RWPE2 (cell line): ENCODE measurements at regions not wholly inside any gene's neighbourhood (a gene's known extent, or its start where the extent isn't known, plus 50 kb on each side); places are given as distances from the start of the nearest gene placed in this dataset.

Source experiments
- ATAC-seq: fragments of 200-7000 bp; cut with Tn5 transposase; 3 replicates; pipeline ENCODE4 v1.9.1; 2021; ENCODE audit warnings: low read depth
- DNase-seq: peaks from one replicate; pipeline ENCODE4 v3.0.0-alpha.2; 2020; ENCODE audit warnings: low spot score
- H3K27ac ChIP-seq: fragments of 450-650 bp; 2 replicates; pipeline ENCODE4 v1.5.1; 2017; ENCODE audit warnings: mild to moderate bottlenecking; ENCODE audit not compliant: poor library complexity, severe bottlenecking
- H3K27me3 ChIP-seq: fragments of 250-450 bp; sonication (Bioruptor Pico); 2 replicates; pipeline ENCODE4 v1.5.1; 2021; ENCODE audit warnings: mild to moderate bottlenecking, moderate library complexity; ENCODE audit not compliant: insufficient read depth, poor library complexity, severe bottlenecking
- H3K36me3 ChIP-seq: fragments of 250-450 bp; sonication (Bioruptor Pico); 2 replicates; pipeline ENCODE4 v1.5.1; 2020; ENCODE audit warnings: low read depth, mild to moderate bottlenecking, moderate library complexity
- H3K4me1 ChIP-seq: fragments of 250-450 bp; sonication (Bioruptor Pico); 2 replicates; pipeline ENCODE4 v1.5.1; 2021; ENCODE audit warnings: mild to moderate bottlenecking, moderate library complexity; ENCODE audit not compliant: insufficient read depth, poor library complexity, severe bottlenecking
- H3K4me3 ChIP-seq: fragments of 250-450 bp; sonication (Bioruptor Pico); 2 replicates; pipeline ENCODE4 v1.5.1; 2021; ENCODE audit warnings: mild to moderate bottlenecking, moderate library complexity; ENCODE audit not compliant: severe bottlenecking
- H3K9me3 ChIP-seq: fragments of 250-450 bp; sonication (Bioruptor Pico); 2 replicates; pipeline ENCODE4 v1.5.1; 2021; ENCODE audit warnings: mild to moderate bottlenecking, moderate library complexity; ENCODE audit not compliant: severe bottlenecking
- TF ChIP-seq, protein P1 (sequence below): fragments of 450-650 bp; IDR thresholded peaks from one replicate; pipeline ENCODE4 v1.5.1; 2017; ENCODE audit warnings: mild to moderate bottlenecking, moderate library complexity; ENCODE audit not compliant: poor library complexity, severe bottlenecking

DNA sequence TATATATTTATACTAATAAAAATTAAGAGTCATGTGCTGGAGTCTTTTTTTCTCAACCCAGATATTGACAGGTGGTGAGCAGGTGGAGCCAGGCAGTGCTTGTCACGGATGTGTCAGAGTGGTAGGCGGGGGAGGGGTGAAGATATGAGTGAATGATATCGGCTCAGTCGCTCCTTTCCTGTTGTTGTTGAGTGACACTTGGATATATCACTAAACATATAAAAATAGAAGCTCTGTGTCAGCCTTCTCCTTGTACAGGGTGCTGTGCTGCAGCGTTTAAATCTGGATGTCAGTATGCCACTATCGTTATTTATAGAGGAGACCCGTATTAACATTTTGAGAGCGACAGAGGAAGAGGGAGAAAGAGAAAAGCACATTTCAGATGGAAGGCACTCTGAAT is 339.6 kb downstream of the NUF2 start:
- Histone ChIP-seq H3K27me3 (no peaks in the 10 kb centered on the region), H3K9me3 (no peaks in the 10 kb centered on the region), H3K4me1 (no peaks in the 10 kb centered on the region), H3K4me3 (no peak overlapping the region), H3K36me3 (no peaks in the 10 kb centered on the region), H3K27ac (no peak overlapping the region)
- TF ChIP-seq, protein P1, sequence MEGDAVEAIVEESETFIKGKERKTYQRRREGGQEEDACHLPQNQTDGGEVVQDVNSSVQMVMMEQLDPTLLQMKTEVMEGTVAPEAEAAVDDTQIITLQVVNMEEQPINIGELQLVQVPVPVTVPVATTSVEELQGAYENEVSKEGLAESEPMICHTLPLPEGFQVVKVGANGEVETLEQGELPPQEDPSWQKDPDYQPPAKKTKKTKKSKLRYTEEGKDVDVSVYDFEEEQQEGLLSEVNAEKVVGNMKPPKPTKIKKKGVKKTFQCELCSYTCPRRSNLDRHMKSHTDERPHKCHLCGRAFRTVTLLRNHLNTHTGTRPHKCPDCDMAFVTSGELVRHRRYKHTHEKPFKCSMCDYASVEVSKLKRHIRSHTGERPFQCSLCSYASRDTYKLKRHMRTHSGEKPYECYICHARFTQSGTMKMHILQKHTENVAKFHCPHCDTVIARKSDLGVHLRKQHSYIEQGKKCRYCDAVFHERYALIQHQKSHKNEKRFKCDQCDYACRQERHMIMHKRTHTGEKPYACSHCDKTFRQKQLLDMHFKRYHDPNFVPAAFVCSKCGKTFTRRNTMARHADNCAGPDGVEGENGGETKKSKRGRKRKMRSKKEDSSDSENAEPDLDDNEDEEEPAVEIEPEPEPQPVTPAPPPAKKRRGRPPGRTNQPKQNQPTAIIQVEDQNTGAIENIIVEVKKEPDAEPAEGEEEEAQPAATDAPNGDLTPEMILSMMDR, result no peak
- DNase-seq, result no peak
- ATAC-seq, result no peak

DNA sequence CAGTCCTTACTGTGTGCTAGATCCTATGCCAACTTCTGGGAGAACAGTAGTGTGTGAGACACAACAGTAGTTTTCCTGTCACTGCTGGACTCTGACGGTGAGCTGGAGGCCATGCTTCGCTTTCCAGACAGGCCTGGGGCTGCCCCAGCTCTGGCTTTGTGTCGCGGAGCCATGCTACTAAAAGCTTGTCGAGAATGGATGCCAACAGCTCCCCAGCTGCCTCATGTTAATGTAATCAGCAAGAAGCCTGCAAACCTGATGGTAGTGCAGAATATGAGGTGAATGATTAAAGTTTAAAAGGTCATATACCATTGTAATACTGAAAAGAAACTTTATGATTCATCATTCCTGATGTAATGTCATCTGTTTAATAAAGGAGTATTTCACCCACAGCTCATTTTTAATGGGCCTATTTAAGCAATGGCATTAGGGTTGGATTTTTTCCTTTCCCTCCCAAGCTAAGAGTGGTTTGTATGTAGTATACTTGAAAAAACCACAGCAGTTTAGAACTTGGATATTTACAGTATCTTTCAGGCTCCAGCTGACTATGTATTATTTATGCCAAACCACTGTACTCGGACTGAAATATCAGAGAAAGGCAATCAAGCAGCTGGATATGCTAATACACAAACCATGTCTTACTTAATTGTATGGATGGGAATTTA is 343.0 kb downstream of the NUF2 start:
- Histone ChIP-seq H3K36me3 (no peaks in the 10 kb centered on the region), H3K4me3 (no peak overlapping the region), H3K9me3 (no peaks in the 10 kb centered on the region), H3K4me1 (no peaks in the 10 kb centered on the region), H3K27me3 (no peaks in the 10 kb centered on the region), H3K27ac (no peak overlapping the region)
- TF ChIP-seq, protein P1, result no peak
- ATAC-seq (no peak), DNase-seq (no peak)

DNA sequence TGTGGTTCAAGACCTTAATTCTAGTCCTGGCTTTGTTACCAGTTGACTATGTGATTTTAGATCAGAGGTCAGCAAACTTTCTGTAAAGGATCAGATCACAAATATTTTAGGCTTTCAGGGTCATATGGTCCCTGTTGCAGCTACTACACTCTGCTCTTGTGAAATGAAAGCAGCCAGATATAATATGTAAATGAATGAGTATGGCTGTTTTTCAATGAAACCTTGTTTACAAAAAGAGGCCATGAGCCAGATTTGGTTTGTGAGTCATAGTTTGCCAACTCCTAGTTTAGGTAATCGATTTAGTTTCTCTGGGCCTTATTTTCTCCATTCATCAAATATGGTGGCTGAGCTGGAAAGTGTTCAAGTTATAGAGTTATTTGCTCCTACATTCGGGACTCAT is 346.7 kb downstream of the NUF2 start:
- H3K4me3 ChIP-seq, result no peak overlapping the region
- H3K4me1 ChIP-seq, result no peaks in the 10 kb centered on the region
- no peak overlapping the region for H3K27ac ChIP-seq
- ATAC-seq (no peak), DNase-seq (no peak)
- no peaks in the 10 kb centered on the region for H3K36me3 ChIP-seq
- TF ChIP-seq, protein P1, result no peak
- H3K9me3 ChIP-seq, result no peaks in the 10 kb centered on the region
- no peaks in the 10 kb centered on the region for H3K27me3 ChIP-seq

- Histone ChIP-seq H3K27ac (no peak overlapping the region), H3K4me1 (no peaks in the 10 kb centered on the region), H3K27me3 (no peaks in the 10 kb centered on the region), H3K4me3 (no peak overlapping the region), H3K36me3 (no peaks in the 10 kb centered on the region), H3K9me3 (no peaks in the 10 kb centered on the region)
- DNase-seq (no peak), ATAC-seq (no peak)
- TF ChIP-seq, protein P1, result no peak
Observed at GRCh38 chr1:163670989-163671757, 349.4 kb downstream of the NUF2 start.
